Colonic mucosa (tissue), 4 donors: ENCODE measurements at regions not wholly inside any gene's neighbourhood (a gene's known extent, or its start where the extent isn't known, plus 50 kb on each side); places are given as distances from the start of the nearest gene placed in this dataset.

Experiments
- DNase-seq: peaks from one replicate; pipeline ENCODE4 v3.0.0-alpha.2; 2020
- H3K27ac ChIP-seq: fragments of 200-600 bp; one replicate; pipeline ENCODE4 v1.8.0; 2021
- H3K27me3 ChIP-seq: fragments of 200-600 bp; one replicate; pipeline ENCODE4 v1.8.0; 2021
- H3K36me3 ChIP-seq: fragments of 200-600 bp; one replicate; pipeline ENCODE4 v1.8.0; 2021
- H3K4me1 ChIP-seq: fragments of 200-600 bp; one replicate; pipeline ENCODE4 v1.8.0; 2021; ENCODE audit warnings: mild to moderate bottlenecking
- H3K4me3 ChIP-seq: fragments of 200-600 bp; one replicate; pipeline ENCODE4 v1.8.0; 2021
- H3K9ac ChIP-seq, 2 donors: one replicate each; pipeline ENCODE4 v1.7.0; 2013; ENCODE audit warnings: control low read depth in 2 of 2, low read depth in 2 of 2, low read length in 2 of 2
- H3K9me3 ChIP-seq: fragments of 200-600 bp; one replicate; pipeline ENCODE4 v1.8.0; 2021
- CTCF ChIP-seq: fragments of 200-600 bp; IDR thresholded peaks from one replicate; pipeline ENCODE4 v1.8.0; 2022; ENCODE audit warnings: antibody characterized with exemption, mild to moderate bottlenecking
- intact Hi-C: fragments of 100-400 bp; cut with DNase I; formaldehyde crosslinking; loops from one replicate; pipeline ENCODE4 v1.14.1; 2022
- donor health status: healthy.
- donor health status: DM: no; HTN: no; CAD: no.
- donor health status: DM: no; HTN: no; CAD: no.

GRCh38 chr2:16075045-16076012 lies 135.0 kb downstream of the MYCN start:
- Histone ChIP-seq H3K9ac (no peak overlapping the region), H3K36me3 (no peaks in the 10 kb centered on the region), H3K27ac (no peak overlapping the region), H3K9me3 (no peaks in the 10 kb centered on the region), H3K4me3 (no peak overlapping the region), H3K27me3 (no peaks in the 10 kb centered on the region), H3K4me1 (no peaks in the 10 kb centered on the region)
- no peak for TF ChIP-seq CTCF
- DNase-seq: no peak
- intact Hi-C loops: no loop called here

- Histone ChIP-seq H3K9me3 (no peaks in the 10 kb centered on the region), H3K4me3 (no peak overlapping the region), H3K36me3 (no peaks in the 10 kb centered on the region), H3K27me3 (no peaks in the 10 kb centered on the region), H3K27ac (no peak overlapping the region), H3K9ac (no peak overlapping the region), H3K4me1 (no peaks in the 10 kb centered on the region)
- no peak for TF ChIP-seq CTCF
- DNase-seq: no peak
- intact Hi-C loops: no loop called here
Measured at GRCh38 chr2:16073921-16074425, 133.6 kb downstream of the MYCN start.

- H3K27me3 ChIP-seq: no peaks in the 10 kb centered on the region
- H3K36me3 ChIP-seq: no peaks in the 10 kb centered on the region
- no peak overlapping the region for H3K4me3 ChIP-seq
- no peak for DNase-seq
- no peak overlapping the region for H3K9ac ChIP-seq
- H3K9me3 ChIP-seq: no peaks in the 10 kb centered on the region
- no peak for TF ChIP-seq CTCF
- no peak overlapping the region for H3K27ac ChIP-seq
- intact Hi-C loops: no loop called here
- H3K4me1 ChIP-seq: no peaks in the 10 kb centered on the region
Measured at GRCh38 chr2:16073471-16073870, 133.1 kb downstream of the MYCN start.

GRCh38 chr2:16072638-16073290 lies 132.4 kb downstream of the MYCN start:
- Histone ChIP-seq H3K9me3 (no peaks in the 10 kb centered on the region), H3K27me3 (no peaks in the 10 kb centered on the region), H3K4me1 (no peaks in the 10 kb centered on the region), H3K4me3 (no peak overlapping the region), H3K27ac (no peak overlapping the region), H3K9ac (no peak overlapping the region), H3K36me3 (no peaks in the 10 kb centered on the region)
- DNase-seq: no peak
- intact Hi-C loops: no loop called here
- no peak for TF ChIP-seq CTCF

- Histone ChIP-seq H3K27ac (no peak overlapping the region), H3K4me3 (no peak overlapping the region), H3K9ac (no peak overlapping the region), H3K36me3 (no peaks in the 10 kb centered on the region), H3K9me3 (no peaks in the 10 kb centered on the region), H3K4me1 (no peaks in the 10 kb centered on the region), H3K27me3 (no peaks in the 10 kb centered on the region)
- TF ChIP-seq CTCF: no peak
- DNase-seq: no peak
- intact Hi-C loops: no loop called here
Measured at GRCh38 chr2:16071865-16072637, 131.7 kb downstream of the MYCN start.
